ENCODE measurements at regions not wholly inside any gene's neighbourhood (a gene's known extent, or its start where the extent isn't known, plus 50 kb on each side); places are given as distances from the start of the nearest gene placed in this dataset.

DNA sequence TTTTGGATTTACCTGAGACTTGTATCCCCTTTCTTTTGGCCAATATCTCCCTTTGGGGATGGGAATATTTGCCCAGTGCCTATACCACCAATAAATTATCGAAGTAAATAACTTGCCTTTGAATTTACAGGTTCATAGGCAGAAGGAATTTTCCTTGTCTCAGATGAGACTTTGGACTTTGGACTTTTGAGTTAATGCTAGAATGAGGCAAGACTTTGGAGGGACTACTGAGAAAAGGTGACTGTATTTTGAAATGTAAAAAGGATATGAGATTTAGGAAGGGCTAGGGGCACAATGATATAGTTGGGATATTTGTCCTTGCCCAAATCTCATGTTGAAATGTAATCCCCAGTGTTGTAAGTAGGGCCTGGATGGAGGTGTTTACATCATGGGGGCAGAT lies 384.5 kb upstream of the GHITM start:
- TF ChIP-seq, protein P1, sequence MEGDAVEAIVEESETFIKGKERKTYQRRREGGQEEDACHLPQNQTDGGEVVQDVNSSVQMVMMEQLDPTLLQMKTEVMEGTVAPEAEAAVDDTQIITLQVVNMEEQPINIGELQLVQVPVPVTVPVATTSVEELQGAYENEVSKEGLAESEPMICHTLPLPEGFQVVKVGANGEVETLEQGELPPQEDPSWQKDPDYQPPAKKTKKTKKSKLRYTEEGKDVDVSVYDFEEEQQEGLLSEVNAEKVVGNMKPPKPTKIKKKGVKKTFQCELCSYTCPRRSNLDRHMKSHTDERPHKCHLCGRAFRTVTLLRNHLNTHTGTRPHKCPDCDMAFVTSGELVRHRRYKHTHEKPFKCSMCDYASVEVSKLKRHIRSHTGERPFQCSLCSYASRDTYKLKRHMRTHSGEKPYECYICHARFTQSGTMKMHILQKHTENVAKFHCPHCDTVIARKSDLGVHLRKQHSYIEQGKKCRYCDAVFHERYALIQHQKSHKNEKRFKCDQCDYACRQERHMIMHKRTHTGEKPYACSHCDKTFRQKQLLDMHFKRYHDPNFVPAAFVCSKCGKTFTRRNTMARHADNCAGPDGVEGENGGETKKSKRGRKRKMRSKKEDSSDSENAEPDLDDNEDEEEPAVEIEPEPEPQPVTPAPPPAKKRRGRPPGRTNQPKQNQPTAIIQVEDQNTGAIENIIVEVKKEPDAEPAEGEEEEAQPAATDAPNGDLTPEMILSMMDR (IDR thresholded peaks at IDR 0.05; ENCODE audit: low read depth, low read length), result no peak
- TF ChIP-seq EZH2phosphoT487 (IDR thresholded peaks at IDR 0.05; ENCODE audit: low read depth), result no peak
